ENCODE measurements at regions not wholly inside any gene's neighbourhood (a gene's known extent, or its start where the extent isn't known, plus 50 kb on each side); places are given as distances from the start of the nearest gene placed in this dataset.

- peak in 1 of 3 experiments; percentile 19 for DNase-seq
Observed at GRCh38 chr7:69126896-69127479, 471.3 kb upstream of the AUTS2 start.

GRCh38 chr7:69129524-69129923 lies 468.8 kb upstream of the AUTS2 start:
- DNase-seq, result no peak

GRCh38 chr7:69129951-69130350 lies 468.3 kb upstream of the AUTS2 start:
- no peak for DNase-seq

DNA sequence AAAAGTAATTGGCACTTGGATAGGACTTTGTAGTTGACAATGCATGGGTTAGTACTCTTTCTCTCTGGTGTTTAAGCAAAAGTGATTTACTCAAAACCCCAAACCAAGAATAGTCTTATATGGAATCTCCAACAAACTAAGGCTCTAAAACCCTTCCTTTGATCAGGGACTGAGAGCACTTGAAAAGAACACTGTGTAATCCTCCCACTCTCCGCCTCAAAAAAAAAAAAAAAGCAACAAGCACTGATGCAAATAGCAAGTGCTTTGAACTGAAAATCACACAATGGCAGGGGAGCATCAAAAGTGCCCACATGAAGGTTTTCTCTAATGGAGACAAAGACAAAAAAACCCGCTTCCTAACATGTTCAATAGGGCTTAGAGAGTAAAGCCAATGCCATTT lies 467.9 kb upstream of the AUTS2 start:
- DNase-seq, result no peak

DNA sequence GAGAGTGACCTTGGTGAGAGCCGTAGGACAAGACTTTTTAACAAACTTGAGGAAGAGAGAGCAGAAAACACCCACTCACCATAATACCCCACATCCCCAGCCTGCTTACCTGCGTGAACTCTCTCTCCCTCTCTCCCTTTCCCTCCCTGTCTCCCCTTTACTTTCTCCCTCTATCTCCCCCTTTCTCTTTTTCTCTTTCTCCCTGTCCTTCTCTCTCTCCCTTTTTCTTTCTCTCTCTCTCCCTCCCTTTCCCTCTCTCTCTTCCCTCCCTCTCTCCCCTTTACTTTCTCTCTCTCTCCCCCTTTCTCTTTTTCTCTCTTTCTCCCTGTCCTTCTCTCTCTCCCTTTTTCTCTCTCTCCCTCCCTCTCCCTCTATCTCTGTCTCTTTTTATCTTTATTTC lies 464.0 kb upstream of the AUTS2 start:
- DNase-seq, result no peak

- peak in 1 of 3 experiments; percentile 37 for DNase-seq
Observed at GRCh38 chr7:69147631-69148030, 450.6 kb upstream of the AUTS2 start.

DNA sequence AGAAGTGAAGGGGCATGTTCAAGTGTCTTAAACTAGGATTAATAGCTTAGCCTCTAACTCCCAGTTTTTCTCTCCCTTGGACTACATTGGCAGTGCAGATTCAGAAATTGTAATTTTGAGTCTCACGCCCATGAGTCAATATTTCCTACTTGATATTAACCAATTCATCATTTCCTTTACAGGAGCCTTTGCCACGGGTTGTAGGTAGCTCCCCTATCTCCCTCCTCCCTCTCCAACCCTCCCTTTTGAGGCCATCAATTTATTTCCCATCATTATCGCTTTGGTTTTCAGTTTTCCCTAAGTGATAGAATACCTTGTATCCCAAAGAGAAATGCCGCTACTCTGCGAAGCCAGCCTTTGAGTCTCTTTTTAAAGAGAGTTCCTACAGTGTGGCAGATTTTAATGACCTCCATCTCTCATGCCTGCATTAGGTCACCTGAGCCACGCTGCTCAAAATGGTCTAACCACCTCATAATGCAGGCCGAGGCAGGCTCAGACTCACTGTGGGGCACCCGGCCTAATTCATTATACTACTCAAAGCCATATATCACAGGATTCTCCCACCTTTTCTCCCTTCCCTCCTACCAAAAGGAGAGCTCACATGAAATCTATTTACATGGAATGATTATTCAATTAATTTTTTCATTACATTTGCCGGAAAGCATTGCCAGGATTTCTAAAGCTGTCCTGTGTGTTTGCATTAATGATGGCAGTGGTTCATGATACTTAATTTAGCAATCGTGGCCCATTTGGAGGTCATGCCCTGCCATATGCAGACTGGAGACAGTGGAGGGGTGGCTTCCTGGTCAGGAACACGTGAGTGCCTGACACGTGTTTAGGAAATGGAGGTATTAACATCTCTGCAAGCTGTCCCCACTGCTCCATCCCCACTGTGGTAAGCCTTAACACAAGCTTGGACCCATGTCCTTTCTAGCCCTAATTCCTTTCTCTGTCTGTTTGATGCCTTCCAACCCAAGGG lies 448.2 kb upstream of the AUTS2 start:
- peak in 1 of 3 experiments; percentile 12 for DNase-seq

DNA sequence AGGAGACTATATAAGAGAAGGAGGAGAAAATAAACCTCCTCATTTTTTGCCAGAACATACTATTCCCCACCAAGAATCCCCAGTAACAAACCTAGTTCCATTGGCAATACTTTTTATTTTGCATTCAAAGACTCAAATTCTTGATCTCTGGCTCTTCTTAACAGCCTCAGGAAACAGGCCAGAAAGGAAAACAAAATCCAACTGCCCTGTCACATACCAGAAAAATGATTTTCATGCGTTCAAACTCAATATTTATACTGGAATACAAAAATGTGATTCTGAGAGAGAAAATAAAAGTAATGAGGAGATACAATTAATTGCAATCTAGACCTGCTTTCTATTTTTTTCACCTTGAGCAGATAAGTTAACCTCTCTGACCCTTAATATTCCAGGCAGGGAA lies 435.9 kb upstream of the AUTS2 start:
- DNase-seq, result no peak

GRCh38 chr7:69162931-69163670 lies 435.2 kb upstream of the AUTS2 start:
- DNase-seq, result no peak

DNA sequence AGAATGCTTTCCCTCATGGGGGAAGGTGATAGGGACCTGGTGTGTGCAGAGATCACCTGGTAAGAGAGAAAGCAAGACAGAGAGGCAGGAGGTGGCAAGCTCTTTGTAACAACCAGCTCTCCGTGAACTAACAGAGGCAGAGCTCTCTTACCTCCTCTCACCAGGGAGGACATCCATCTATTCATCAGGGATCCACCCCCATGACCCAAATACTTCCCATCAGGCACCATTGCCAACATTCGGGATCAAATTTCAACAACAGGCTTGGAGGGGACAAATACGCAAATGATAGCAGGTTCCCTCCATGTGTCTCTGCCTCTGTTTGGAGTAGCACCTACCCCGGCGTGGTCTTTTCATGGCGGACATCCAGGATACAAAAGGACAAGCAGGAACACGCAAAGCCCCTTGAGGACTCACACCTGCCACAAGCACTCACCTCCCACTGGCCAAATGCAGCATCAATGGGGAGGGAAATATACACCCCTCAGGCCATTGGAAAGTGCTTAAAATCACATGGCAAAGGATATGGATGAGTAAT lies 431.2 kb upstream of the AUTS2 start:
- DNase-seq, result peak; percentile 76 to 96 (median 94)

- DNase-seq, result no peak
Observed at GRCh38 chr7:69169386-69169785, 428.9 kb upstream of the AUTS2 start.

GRCh38 chr7:69172357-69173077 lies 425.8 kb upstream of the AUTS2 start:
- DNase-seq, result peak in 1 of 3 experiments; percentile 17

- DNase-seq, result no peak
Observed at GRCh38 chr7:69173341-69173740, 424.9 kb upstream of the AUTS2 start.

GRCh38 chr7:69173846-69174245 lies 424.4 kb upstream of the AUTS2 start:
- DNase-seq, result no peak

DNA sequence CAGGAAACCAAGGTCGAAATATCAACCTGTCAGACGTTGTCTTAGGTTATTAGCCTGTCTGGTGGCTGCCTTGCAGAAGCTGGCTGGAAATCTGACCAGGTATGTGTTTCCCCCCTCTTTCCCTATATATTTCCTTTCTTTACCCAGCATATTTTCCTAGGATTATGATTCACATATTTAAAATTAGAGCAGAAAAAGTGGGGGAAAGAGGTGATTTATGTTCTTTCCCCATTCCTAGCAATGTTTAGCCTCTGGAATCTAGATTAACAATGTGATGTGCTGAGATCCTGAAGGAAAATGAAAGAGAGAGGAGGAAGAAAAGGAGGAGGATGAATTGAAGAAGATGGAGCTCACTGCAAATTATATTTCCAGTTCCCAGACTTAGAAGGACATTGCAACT lies 421.4 kb upstream of the AUTS2 start:
- no peak for DNase-seq

GRCh38 chr7:69177461-69177861 lies 420.8 kb upstream of the AUTS2 start:
- no peak for DNase-seq

GRCh38 chr7:69177941-69178494 lies 420.3 kb upstream of the AUTS2 start:
- no peak for DNase-seq

DNA sequence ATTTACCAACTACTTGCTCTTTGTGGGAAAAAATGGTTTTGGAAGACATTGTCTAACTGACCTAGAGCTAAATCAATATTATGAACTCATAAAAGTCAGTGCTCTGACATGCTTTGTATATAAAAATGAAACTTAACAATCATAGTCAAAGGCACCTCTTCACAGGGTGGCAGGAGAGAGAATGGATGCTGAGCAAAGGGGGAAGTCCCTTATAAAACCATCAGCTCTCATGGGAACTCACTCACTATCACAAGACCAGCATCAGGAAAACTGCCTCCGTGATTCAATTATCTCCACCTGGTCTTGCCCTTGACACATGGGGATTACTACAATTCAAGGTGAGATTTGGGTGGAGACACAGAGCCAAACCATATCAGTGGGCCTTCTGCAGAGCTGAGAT lies 417.6 kb upstream of the AUTS2 start:
- no peak for DNase-seq

DNA sequence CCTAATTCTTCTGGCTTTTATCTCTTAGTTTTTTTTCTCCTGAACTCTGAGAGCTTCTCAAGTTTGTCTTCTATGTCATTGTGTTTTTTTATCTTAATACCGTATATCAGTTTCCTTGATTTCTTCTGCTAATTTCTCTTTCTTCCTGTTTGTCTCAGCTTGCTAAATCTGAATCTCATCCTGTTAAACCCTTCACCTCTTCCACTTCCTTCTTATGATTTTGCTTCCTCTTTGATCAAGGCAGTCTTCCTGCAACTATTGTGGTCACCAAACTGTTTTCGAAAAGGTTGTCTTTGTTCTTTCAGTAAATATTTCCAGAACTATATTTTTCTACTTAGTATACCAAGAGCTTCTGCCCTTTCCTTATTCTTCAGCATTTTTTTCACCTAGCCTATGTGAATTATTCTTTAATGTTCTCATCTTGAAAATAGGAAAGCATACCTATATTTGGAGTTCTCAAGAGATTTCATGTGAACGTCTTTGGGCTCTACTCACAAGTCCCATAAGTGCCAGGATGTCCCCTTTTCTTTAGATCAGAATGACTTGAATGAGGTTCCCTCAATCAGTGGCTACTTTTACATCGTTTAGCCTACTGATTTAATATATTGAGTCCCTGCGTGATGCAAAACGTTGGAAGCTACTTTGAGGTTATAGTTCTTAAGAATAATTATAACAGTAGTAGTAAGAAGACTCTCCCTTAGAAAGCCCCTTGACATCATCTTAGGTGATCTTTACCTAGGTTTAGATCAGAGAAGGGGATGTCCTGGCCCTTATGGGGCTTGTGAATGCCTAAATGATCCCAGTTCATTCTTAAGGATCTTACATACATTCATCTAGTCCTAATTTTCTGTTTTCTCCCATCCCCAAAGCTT lies 415.4 kb upstream of the AUTS2 start:
- DNase-seq, result no peak

- DNase-seq, result no peak
Observed at GRCh38 chr7:69184339-69184738, 413.9 kb upstream of the AUTS2 start.

- DNase-seq, result no peak
Observed at GRCh38 chr7:69185170-69185569, 413.1 kb upstream of the AUTS2 start.

All from NCI-H1417 (cell line).